ENCODE measurements at regions not wholly inside any gene's neighbourhood (a gene's known extent, or its start where the extent isn't known, plus 50 kb on each side); places are given as distances from the start of the nearest gene placed in this dataset.

DNA sequence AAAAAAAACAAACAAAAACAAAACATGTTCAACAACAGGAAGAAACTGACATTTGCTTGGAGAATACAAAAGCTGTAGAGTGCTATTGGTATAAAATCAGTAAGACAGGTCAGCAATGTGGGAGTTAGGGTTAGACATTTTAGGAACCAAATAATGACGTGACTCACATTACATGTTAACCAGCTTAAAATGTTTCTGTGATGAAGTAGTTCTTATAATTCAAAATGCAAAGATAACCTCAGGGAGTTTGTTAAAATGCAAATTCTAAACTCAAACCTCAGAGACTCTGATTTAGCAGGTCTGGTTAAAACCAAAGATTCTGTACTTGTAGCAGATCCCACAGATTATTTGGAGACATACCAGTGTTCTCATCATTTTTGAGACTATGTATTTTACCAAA, 549.4 kb upstream of the SLITRK1 start:
- no peak for TF ChIP-seq CTCF (conservative IDR thresholded peaks at IDR 0.05)
- TF ChIP-seq EZH2 (IDR thresholded peaks at IDR 0.05; ENCODE audit: low read depth): no peak

Data from PC-9 (cell line).